ENCODE measurements at regions not wholly inside any gene's neighbourhood (a gene's known extent, or its start where the extent isn't known, plus 50 kb on each side); places are given as distances from the start of the nearest gene placed in this dataset.

- no peak for ATAC-seq
- TF ChIP-seq CTCF (IDR thresholded peaks at IDR 0.05): no peak
- TF ChIP-seq POLR2A (IDR thresholded peaks at IDR 0.05): no peak
- Histone ChIP-seq H3K9me3 (no peaks in the 10 kb centered on the region), H3K27me3 (no peaks in the 10 kb centered on the region), H3K4me3 (no peak overlapping the region), H3K27ac (no peak overlapping the region), H3K4me1 (no peaks in the 10 kb centered on the region), H3K36me3 (no peaks in the 10 kb centered on the region)
- no peak for DNase-seq
- intact Hi-C loops (cut with DNase I): no loop called here
- WGBS (ENCODE audit: insufficient coverage, low coverage, low lambda C conversion rate, missing lambda C conversion rate): 74% methylated on average over 3 of the region's 3 CpGs
Observed at GRCh38 chr13:32936716-32937115, 79.5 kb upstream of the KL start.

GRCh38 chr13:32938314-32938713, 77.9 kb upstream of the KL start:
- Histone ChIP-seq H3K4me3 (no peak overlapping the region), H3K36me3 (no peaks in the 10 kb centered on the region), H3K27ac (no peak overlapping the region), H3K4me1 (no peaks in the 10 kb centered on the region), H3K27me3 (no peaks in the 10 kb centered on the region), H3K9me3 (no peaks in the 10 kb centered on the region)
- no peak for DNase-seq
- WGBS (ENCODE audit: insufficient coverage, low coverage, low lambda C conversion rate, missing lambda C conversion rate): 68% methylated on average over 2 of the region's 2 CpGs
- TF ChIP-seq POLR2A (IDR thresholded peaks at IDR 0.05) (no peak), CTCF (IDR thresholded peaks at IDR 0.05) (no peak)
- intact Hi-C loops (cut with DNase I): no loop called here
- no peak for ATAC-seq

- H3K36me3 ChIP-seq: no peaks in the 10 kb centered on the region
- intact Hi-C loops (cut with DNase I): no loop called here
- no peak for ATAC-seq
Observed at GRCh38 chr13:32938907-32939306, 77.3 kb upstream of the KL start.

GRCh38 chr13:32940601-32941000, 75.6 kb upstream of the KL start:
- Histone ChIP-seq H3K4me3 (no peak overlapping the region), H3K4me1 (no peaks in the 10 kb centered on the region), H3K27ac (no peak overlapping the region), H3K36me3 (no peaks in the 10 kb centered on the region), H3K27me3 (no peaks in the 10 kb centered on the region), H3K9me3 (no peaks in the 10 kb centered on the region)
- peak in 2 of 4 donors; percentile 25 to 46 for ATAC-seq
- WGBS (ENCODE audit: insufficient coverage, low coverage, low lambda C conversion rate, missing lambda C conversion rate): 60% methylated on average over 4 of the region's 4 CpGs
- no peak for DNase-seq
- no peak for TF ChIP-seq POLR2A (IDR thresholded peaks at IDR 0.05)
- no peak for TF ChIP-seq CTCF (IDR thresholded peaks at IDR 0.05)
- intact Hi-C loops (cut with DNase I): no loop called here

More at GRCh38 chr13:32938907-32939306, 77.3 kb upstream of the KL start:
- Histone ChIP-seq H3K27me3 (no peaks in the 10 kb centered on the region), H3K4me3 (no peak overlapping the region), H3K4me1 (no peaks in the 10 kb centered on the region), H3K27ac (no peak overlapping the region), H3K9me3 (no peaks in the 10 kb centered on the region)
- no peak for DNase-seq
- TF ChIP-seq POLR2A (IDR thresholded peaks at IDR 0.05) (no peak), CTCF (IDR thresholded peaks at IDR 0.05) (no peak)
- 42% methylated on average over 1 of the region's 2 CpGs for WGBS (ENCODE audit: insufficient coverage, low coverage, low lambda C conversion rate, missing lambda C conversion rate)

GRCh38 chr13:32941368-32941767, 74.9 kb upstream of the KL start:
- TF ChIP-seq POLR2A (IDR thresholded peaks at IDR 0.05) (no peak), CTCF (IDR thresholded peaks at IDR 0.05) (no peak)
- 60% methylated on average over 3 of the region's 3 CpGs for WGBS (ENCODE audit: insufficient coverage, low coverage, low lambda C conversion rate, missing lambda C conversion rate)

More at GRCh38 chr13:32941368-32941767, 74.9 kb upstream of the KL start:
- DNase-seq: no peak
- no peak for ATAC-seq
- Histone ChIP-seq H3K27ac (no peak overlapping the region), H3K9me3 (no peaks in the 10 kb centered on the region), H3K27me3 (no peaks in the 10 kb centered on the region), H3K36me3 (no peaks in the 10 kb centered on the region), H3K4me1 (no peaks in the 10 kb centered on the region), H3K4me3 (no peak overlapping the region)
- intact Hi-C loops (cut with DNase I): no loop called here
